ENCODE measurements at regions not wholly inside any gene's neighbourhood (a gene's known extent, or its start where the extent isn't known, plus 50 kb on each side); places are given as distances from the start of the nearest gene placed in this dataset.

- TF ChIP-seq, protein P1, sequence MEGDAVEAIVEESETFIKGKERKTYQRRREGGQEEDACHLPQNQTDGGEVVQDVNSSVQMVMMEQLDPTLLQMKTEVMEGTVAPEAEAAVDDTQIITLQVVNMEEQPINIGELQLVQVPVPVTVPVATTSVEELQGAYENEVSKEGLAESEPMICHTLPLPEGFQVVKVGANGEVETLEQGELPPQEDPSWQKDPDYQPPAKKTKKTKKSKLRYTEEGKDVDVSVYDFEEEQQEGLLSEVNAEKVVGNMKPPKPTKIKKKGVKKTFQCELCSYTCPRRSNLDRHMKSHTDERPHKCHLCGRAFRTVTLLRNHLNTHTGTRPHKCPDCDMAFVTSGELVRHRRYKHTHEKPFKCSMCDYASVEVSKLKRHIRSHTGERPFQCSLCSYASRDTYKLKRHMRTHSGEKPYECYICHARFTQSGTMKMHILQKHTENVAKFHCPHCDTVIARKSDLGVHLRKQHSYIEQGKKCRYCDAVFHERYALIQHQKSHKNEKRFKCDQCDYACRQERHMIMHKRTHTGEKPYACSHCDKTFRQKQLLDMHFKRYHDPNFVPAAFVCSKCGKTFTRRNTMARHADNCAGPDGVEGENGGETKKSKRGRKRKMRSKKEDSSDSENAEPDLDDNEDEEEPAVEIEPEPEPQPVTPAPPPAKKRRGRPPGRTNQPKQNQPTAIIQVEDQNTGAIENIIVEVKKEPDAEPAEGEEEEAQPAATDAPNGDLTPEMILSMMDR (IDR thresholded peaks at IDR 0.05; ENCODE audit: low read depth, low read length) = no peak
- no peak overlapping the region for H3K4me3 ChIP-seq (ENCODE audit: low read depth, low read length)
- H3K27me3 ChIP-seq (ENCODE audit: control insufficient read depth, insufficient read depth, low read length) = no peaks in the 10 kb centered on the region
- CTCF ChIA-PET = no interaction called here
- H3K27ac ChIP-seq (ENCODE audit: low read depth, low read length) = no peak overlapping the region
- H3K9me3 ChIP-seq (ENCODE audit: control insufficient read depth, insufficient read depth, low read length) = no peaks in the 10 kb centered on the region
- POLR2A ChIA-PET = interaction anchor here (0.8 kb wide), 1 partner anchor 11 kb away, joined by 5 read pairs; no protein-coding TSS in a partner anchor
- DNase-seq (ENCODE audit: low read depth, low spot score) = no peak
These were observed 442.3 kb upstream of the MAP3K7 start for GRCh38 chr6:91029211-91029610.

DNA sequence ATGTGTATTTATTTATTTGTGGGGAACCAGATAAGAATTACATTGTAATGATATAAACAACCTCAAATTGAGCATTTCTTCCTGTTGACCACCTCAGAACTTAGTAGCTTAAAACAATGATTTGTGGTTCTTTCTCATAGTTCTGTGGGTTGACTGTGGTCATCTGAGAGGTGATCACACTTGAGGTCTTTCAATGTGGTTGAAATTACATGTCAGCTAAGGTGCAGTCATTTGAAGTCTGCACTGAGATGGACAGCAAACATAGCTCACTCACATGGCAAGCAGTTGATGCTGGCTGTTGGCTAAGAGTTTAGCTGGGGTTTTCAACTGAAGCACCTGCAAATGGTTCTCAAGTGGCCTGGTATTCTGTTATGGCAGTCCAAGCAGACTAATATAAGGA is 436.7 kb upstream of the MAP3K7 start:
- no peaks in the 10 kb centered on the region for H3K9me3 ChIP-seq (ENCODE audit: control insufficient read depth, insufficient read depth, low read length)
- POLR2A ChIA-PET = no interaction called here
- TF ChIP-seq, protein P1 (IDR thresholded peaks at IDR 0.05; ENCODE audit: low read depth, low read length) = no peak
- H3K27ac ChIP-seq (ENCODE audit: low read depth, low read length) = no peak overlapping the region
- CTCF ChIA-PET = no interaction called here
- H3K27me3 ChIP-seq (ENCODE audit: control insufficient read depth, insufficient read depth, low read length) = no peaks in the 10 kb centered on the region
- DNase-seq (ENCODE audit: low read depth, low spot score) = no peak
- no peak overlapping the region for H3K4me3 ChIP-seq (ENCODE audit: low read depth, low read length)

- DNase-seq (ENCODE audit: low read depth, low spot score) = no peak
- TF ChIP-seq, protein P1 (IDR thresholded peaks at IDR 0.05; ENCODE audit: low read depth, low read length) = no peak
- Histone ChIP-seq H3K27me3 (ENCODE audit: control insufficient read depth, insufficient read depth, low read length) (no peaks in the 10 kb centered on the region), H3K4me3 (ENCODE audit: low read depth, low read length) (no peak overlapping the region), H3K27ac (ENCODE audit: low read depth, low read length) (no peak overlapping the region), H3K9me3 (ENCODE audit: control insufficient read depth, insufficient read depth, low read length) (no peaks in the 10 kb centered on the region)
- ChIA-PET CTCF (no interaction called here), POLR2A (no interaction called here)
These were observed 433.9 kb upstream of the MAP3K7 start for GRCh38 chr6:91020744-91021143.

- TF ChIP-seq, protein P1 (IDR thresholded peaks at IDR 0.05; ENCODE audit: low read depth, low read length) = no peak
- POLR2A ChIA-PET = no interaction called here
- no peak overlapping the region for H3K27ac ChIP-seq (ENCODE audit: low read depth, low read length)
- H3K9me3 ChIP-seq (ENCODE audit: control insufficient read depth, insufficient read depth, low read length) = no peaks in the 10 kb centered on the region
- H3K4me3 ChIP-seq (ENCODE audit: low read depth, low read length) = no peak overlapping the region
- no peaks in the 10 kb centered on the region for H3K27me3 ChIP-seq (ENCODE audit: control insufficient read depth, insufficient read depth, low read length)
- no peak for DNase-seq (ENCODE audit: low read depth, low spot score)
- CTCF ChIA-PET = no interaction called here
These were observed 431.7 kb upstream of the MAP3K7 start for GRCh38 chr6:91018586-91018985.

- TF ChIP-seq, protein P1 (IDR thresholded peaks at IDR 0.05; ENCODE audit: low read depth, low read length) = no peak
- POLR2A ChIA-PET = no interaction called here
- no peaks in the 10 kb centered on the region for H3K9me3 ChIP-seq (ENCODE audit: control insufficient read depth, insufficient read depth, low read length)
- no peak for DNase-seq (ENCODE audit: low read depth, low spot score)
- no peaks in the 10 kb centered on the region for H3K27me3 ChIP-seq (ENCODE audit: control insufficient read depth, insufficient read depth, low read length)
- no peak overlapping the region for H3K27ac ChIP-seq (ENCODE audit: low read depth, low read length)
- H3K4me3 ChIP-seq (ENCODE audit: low read depth, low read length) = no peak overlapping the region
- CTCF ChIA-PET = no interaction called here
These were observed 426.6 kb upstream of the MAP3K7 start for GRCh38 chr6:91013511-91013910.

All from AG04450 (cell line).